Aorta (tissue), 5 donors: ENCODE measurements at regions not wholly inside any gene's neighbourhood (a gene's known extent, or its start where the extent isn't known, plus 50 kb on each side); places are given as distances from the start of the nearest gene placed in this dataset.

ENCODE experiments used
- ATAC-seq: fragments of 200-7000 bp; cut with Tn5 transposase; one replicate; pipeline ENCODE4 v1.9.1; 2022; ENCODE audit warnings: moderate library complexity; ENCODE audit not compliant: low FRiP score
- DNase-seq, 2 donors: peaks; one replicate each; pipeline ENCODE4 v3.0.0-alpha.2; 2020
- H3K27ac ChIP-seq, 2 donors: one replicate each; pipeline ENCODE4 v1.5.1; 2013; ENCODE audit warnings: low read length in 2 of 2, mild to moderate bottlenecking in 2 of 2, moderate library complexity in 2 of 2, control low read depth in 1 of 2, inconsistent platforms in 1 of 2, low read depth in 1 of 2
- H3K27me3 ChIP-seq, 2 donors: one replicate each; pipeline ENCODE4 v1.6.1; 2013; ENCODE audit warnings: control low read depth in 1 of 2, low read length in 1 of 2, mild to moderate bottlenecking in 1 of 2, moderate library complexity in 1 of 2; ENCODE audit not compliant: insufficient read depth in 2 of 2, control insufficient read depth in 1 of 2
- H3K36me3 ChIP-seq, 2 donors: one replicate each; pipeline ENCODE4 v1.6.1; 2013; ENCODE audit warnings: control low read depth in 1 of 2, low read length in 1 of 2, mild to moderate bottlenecking in 1 of 2; ENCODE audit not compliant: insufficient read depth in 2 of 2, control insufficient read depth in 1 of 2
- H3K4me1 ChIP-seq, 2 donors: one replicate each; pipeline ENCODE4 v1.6.1; 2013; ENCODE audit warnings: low read length in 2 of 2, control low read depth in 1 of 2, mild to moderate bottlenecking in 1 of 2, moderate library complexity in 1 of 2; ENCODE audit not compliant: insufficient read depth in 2 of 2, control insufficient read depth in 1 of 2
- H3K4me3 ChIP-seq, 2 donors: one replicate each; pipeline ENCODE4 v1.5.1; 2013; ENCODE audit warnings: low read length in 2 of 2, control low read depth in 1 of 2, mild to moderate bottlenecking in 1 of 2
- H3K9me3 ChIP-seq: one replicate; pipeline ENCODE4 v1.6.1; 2013; ENCODE audit warnings: mild to moderate bottlenecking, low read length; ENCODE audit not compliant: control insufficient read depth
- WGBS, 2 donors: extraction: QIAGEN DNeasy Blood & Tissue Kit; methylation state at CpG; one replicate each; pipeline ENCODE4 v1.1.7; 2013; 5-methylcytosine and 5-hydroxymethylcytosine counted together
- intact Hi-C, 2 donors: fragments of 100-400 bp; cut with DNase I; formaldehyde crosslinking; loops; one replicate each; pipeline versions ENCODE4 v1.14.2 to v1.15.0; 2022
- donor health status: healthy with polysubstance abuse.
- donor health status: Bipolar disorder and iron deficiency.
- donor health status: DM: no; HTN: no; CAD: no.
- donor health status: DM: no; HTN: no; CAD: no.
- donor health status: DM: yes; HTN: yes; CAD: no.

GRCh38 chr6:87908978-87909811 lies 138.4 kb upstream of the SPACA1 start:
- no peaks in the 10 kb centered on the region for H3K9me3 ChIP-seq
- H3K4me3 ChIP-seq: no peak overlapping the region
- H3K27me3 ChIP-seq: no peaks in the 10 kb centered on the region
- ATAC-seq (no peak), DNase-seq (no peak)
- H3K36me3 ChIP-seq: no peaks in the 10 kb centered on the region
- H3K4me1 ChIP-seq: peaks cover 0 to 2% of the 10 kb centered on the region in 2 donors
- intact Hi-C loops: no loop called here
- H3K27ac ChIP-seq: no peak overlapping the region
- 32 to 36% methylated on average over 6 of the region's 6 CpGs for WGBS, 2 donors

GRCh38 chr6:87907521-87907920 lies 140.1 kb upstream of the SPACA1 start:
- Histone ChIP-seq H3K9me3 (no peaks in the 10 kb centered on the region), H3K4me3 (no peak overlapping the region), H3K36me3 (no peaks in the 10 kb centered on the region), H3K27me3 (no peaks in the 10 kb centered on the region), H3K4me1 (peaks cover 0 to 2% of the 10 kb centered on the region in 2 donors), H3K27ac (no peak overlapping the region)
- intact Hi-C loops: no loop called here
- ATAC-seq (no peak), DNase-seq (no peak)
- WGBS, 2 donors: 73% methylated on average over 2 of the region's 2 CpGs

GRCh38 chr6:87905101-87905641 lies 142.5 kb upstream of the SPACA1 start:
- intact Hi-C loops: no loop called here
- Histone ChIP-seq H3K4me3 (no peak overlapping the region), H3K27ac (no peak overlapping the region), H3K4me1 (peaks cover 0 to 2% of the 10 kb centered on the region in 2 donors), H3K36me3 (no peaks in the 10 kb centered on the region), H3K9me3 (no peaks in the 10 kb centered on the region), H3K27me3 (no peaks in the 10 kb centered on the region)
- ATAC-seq: no peak
- DNase-seq: no peak
- 84 to 85% methylated on average over 2 of the region's 2 CpGs for WGBS, 2 donors

- ATAC-seq: no peak
Measured at GRCh38 chr6:87904011-87904410, 143.6 kb upstream of the SPACA1 start.

GRCh38 chr6:87903323-87903722 lies 144.3 kb upstream of the SPACA1 start:
- no peaks in the 10 kb centered on the region for H3K27me3 ChIP-seq
- H3K4me3 ChIP-seq: no peak overlapping the region
- ATAC-seq (no peak), DNase-seq (no peak)
- no peaks in the 10 kb centered on the region for H3K9me3 ChIP-seq
- no peak overlapping the region for H3K27ac ChIP-seq
- H3K36me3 ChIP-seq: no peaks in the 10 kb centered on the region
- WGBS, 2 donors: 76 to 83% methylated on average over 12 of the region's 12 CpGs
- no peaks in the 10 kb centered on the region for H3K4me1 ChIP-seq
- intact Hi-C loops: no loop called here

More at GRCh38 chr6:87904011-87904410, 143.6 kb upstream of the SPACA1 start:
- H3K4me1 ChIP-seq: peaks cover 0 to under 1% of the 10 kb centered on the region in 2 donors
- H3K4me3 ChIP-seq: no peak overlapping the region
- H3K27me3 ChIP-seq: no peaks in the 10 kb centered on the region
- H3K36me3 ChIP-seq: no peaks in the 10 kb centered on the region
- H3K9me3 ChIP-seq: no peaks in the 10 kb centered on the region
- DNase-seq: no peak
- intact Hi-C loops: no loop called here
- H3K27ac ChIP-seq: no peak overlapping the region

- intact Hi-C loops: no loop called here
- DNase-seq: no peak
- H3K4me1 ChIP-seq: no peaks in the 10 kb centered on the region
- H3K27ac ChIP-seq: no peak overlapping the region
- H3K27me3 ChIP-seq: no peaks in the 10 kb centered on the region
- no peaks in the 10 kb centered on the region for H3K9me3 ChIP-seq
- no peak for ATAC-seq
- H3K4me3 ChIP-seq: no peak overlapping the region
- no peaks in the 10 kb centered on the region for H3K36me3 ChIP-seq
Measured at GRCh38 chr6:87902383-87902782, 145.3 kb upstream of the SPACA1 start.

GRCh38 chr6:87901613-87902012 lies 146.0 kb upstream of the SPACA1 start:
- DNase-seq (no peak), ATAC-seq (no peak)
- Histone ChIP-seq H3K27me3 (no peaks in the 10 kb centered on the region), H3K27ac (no peak overlapping the region), H3K4me1 (no peaks in the 10 kb centered on the region), H3K4me3 (no peak overlapping the region), H3K9me3 (no peaks in the 10 kb centered on the region), H3K36me3 (no peaks in the 10 kb centered on the region)
- intact Hi-C loops: no loop called here
- 91 to 95% methylated on average over 1 of the region's 1 CpG for WGBS, 2 donors

- intact Hi-C loops: no loop called here
- Histone ChIP-seq H3K36me3 (no peaks in the 10 kb centered on the region), H3K4me3 (no peak overlapping the region), H3K9me3 (no peaks in the 10 kb centered on the region), H3K27ac (no peak overlapping the region), H3K4me1 (no peaks in the 10 kb centered on the region), H3K27me3 (no peaks in the 10 kb centered on the region)
- 94% methylated on average over 6 of the region's 6 CpGs for WGBS, 2 donors
- no peak for DNase-seq
- ATAC-seq: no peak
Measured at GRCh38 chr6:87900160-87900698, 147.4 kb upstream of the SPACA1 start.
